ENCODE measurements at regions not wholly inside any gene's neighbourhood (a gene's known extent, or its start where the extent isn't known, plus 50 kb on each side); places are given as distances from the start of the nearest gene placed in this dataset.

DNA sequence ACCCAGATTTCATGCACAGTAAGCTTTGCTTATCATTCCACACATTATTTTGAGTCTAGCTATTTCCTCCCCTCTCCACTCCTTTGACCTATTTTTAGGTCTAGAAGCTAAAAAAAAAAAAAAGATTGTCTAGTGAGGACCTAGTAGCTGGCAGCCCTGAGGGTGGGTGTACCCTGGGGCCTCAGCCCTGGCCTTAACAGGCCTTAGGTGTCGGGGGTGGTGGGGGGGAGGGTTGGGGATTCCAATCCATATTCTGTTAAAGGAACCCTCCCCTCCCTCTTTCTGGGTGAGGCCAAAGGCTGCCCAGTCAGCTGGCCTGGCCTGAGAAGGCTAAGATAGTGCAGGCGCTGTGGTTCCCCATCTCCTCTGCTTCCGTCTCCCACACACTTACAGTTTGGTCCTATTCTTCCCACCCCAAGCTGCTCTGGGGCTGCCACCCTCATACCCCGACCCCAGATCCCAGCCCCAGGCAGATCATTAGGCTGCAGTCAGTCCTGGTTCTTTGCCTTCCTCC, 65.5 kb upstream of the HK2 start:
- TF ChIP-seq EZH2 (IDR thresholded peaks at IDR 0.05; ENCODE audit: borderline replicate concordance, low read depth, low read length, poor library complexity, severe bottlenecking), result no peak
- TF ChIP-seq, protein P1, sequence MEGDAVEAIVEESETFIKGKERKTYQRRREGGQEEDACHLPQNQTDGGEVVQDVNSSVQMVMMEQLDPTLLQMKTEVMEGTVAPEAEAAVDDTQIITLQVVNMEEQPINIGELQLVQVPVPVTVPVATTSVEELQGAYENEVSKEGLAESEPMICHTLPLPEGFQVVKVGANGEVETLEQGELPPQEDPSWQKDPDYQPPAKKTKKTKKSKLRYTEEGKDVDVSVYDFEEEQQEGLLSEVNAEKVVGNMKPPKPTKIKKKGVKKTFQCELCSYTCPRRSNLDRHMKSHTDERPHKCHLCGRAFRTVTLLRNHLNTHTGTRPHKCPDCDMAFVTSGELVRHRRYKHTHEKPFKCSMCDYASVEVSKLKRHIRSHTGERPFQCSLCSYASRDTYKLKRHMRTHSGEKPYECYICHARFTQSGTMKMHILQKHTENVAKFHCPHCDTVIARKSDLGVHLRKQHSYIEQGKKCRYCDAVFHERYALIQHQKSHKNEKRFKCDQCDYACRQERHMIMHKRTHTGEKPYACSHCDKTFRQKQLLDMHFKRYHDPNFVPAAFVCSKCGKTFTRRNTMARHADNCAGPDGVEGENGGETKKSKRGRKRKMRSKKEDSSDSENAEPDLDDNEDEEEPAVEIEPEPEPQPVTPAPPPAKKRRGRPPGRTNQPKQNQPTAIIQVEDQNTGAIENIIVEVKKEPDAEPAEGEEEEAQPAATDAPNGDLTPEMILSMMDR (conservative IDR thresholded peaks at IDR 0.05; ENCODE audit: low read depth, low read length), result no peak
- H3K36me3 ChIP-seq (ENCODE audit: insufficient read depth, low read length, poor library complexity, severe bottlenecking), result no peaks in the 10 kb centered on the region
- ChIA-PET CTCF (no interaction called here), POLR2A (ENCODE audit: low non-redundant PET) (no interaction called here)
- H3K4me3 ChIP-seq (ENCODE audit: low read depth, low read length, poor library complexity, severe bottlenecking), result no peak overlapping the region
- no TSS peak for BruUV-seq (replicated peaks)
- DNase-seq (ENCODE audit: low spot score), result no peak
- peaks cover 9% of the 10 kb centered on the region for H3K4me1 ChIP-seq (ENCODE audit: insufficient read depth, low read length, poor library complexity, severe bottlenecking)
- no peak overlapping the region for H3K27ac ChIP-seq (ENCODE audit: low read depth, low read length, poor library complexity, severe bottlenecking)
- intact Hi-C loops (cut with micrococcal nuclease; ENCODE audit: unreplicated experiment), result no loop called here
- no peaks in the 10 kb centered on the region for H3K9me3 ChIP-seq (ENCODE audit: low read depth, low read length, poor library complexity, severe bottlenecking)
- H3K27me3 ChIP-seq (replicated peaks; ENCODE audit: insufficient read depth, low read depth, low read length, poor library complexity), result no peaks in the 10 kb centered on the region

DNA sequence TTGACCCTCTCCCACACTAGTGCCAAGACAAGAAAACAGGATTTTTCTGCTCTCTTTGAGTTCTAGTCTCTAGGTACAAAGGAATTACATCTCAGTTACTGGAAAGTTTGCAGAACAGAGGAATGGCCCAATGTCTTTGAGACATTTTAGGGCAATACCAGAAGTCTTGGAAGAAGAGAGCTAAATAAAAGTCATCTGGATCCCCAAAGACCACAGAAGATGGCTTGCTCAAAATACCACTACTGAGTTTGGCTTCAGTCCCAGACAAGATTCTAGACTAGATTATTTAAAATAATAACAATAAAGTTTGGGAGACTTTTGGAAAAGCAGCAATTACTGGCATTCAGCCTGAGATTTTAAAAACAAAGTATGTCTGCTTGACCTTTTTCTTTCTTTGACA, 61.9 kb upstream of the HK2 start:
- intact Hi-C loops (cut with micrococcal nuclease; ENCODE audit: unreplicated experiment), result no loop called here
- CTCF ChIA-PET, result no interaction called here
- no peak for TF ChIP-seq EZH2 (IDR thresholded peaks at IDR 0.05; ENCODE audit: borderline replicate concordance, low read depth, low read length, poor library complexity, severe bottlenecking)
- TF ChIP-seq, protein P1 (conservative IDR thresholded peaks at IDR 0.05; ENCODE audit: low read depth, low read length), result no peak
- Histone ChIP-seq H3K27me3 (replicated peaks; ENCODE audit: insufficient read depth, low read depth, low read length, poor library complexity) (no peaks in the 10 kb centered on the region), H3K27ac (ENCODE audit: low read depth, low read length, poor library complexity, severe bottlenecking) (no peak overlapping the region), H3K36me3 (ENCODE audit: insufficient read depth, low read length, poor library complexity, severe bottlenecking) (no peaks in the 10 kb centered on the region), H3K9me3 (ENCODE audit: low read depth, low read length, poor library complexity, severe bottlenecking) (no peaks in the 10 kb centered on the region), H3K4me1 (ENCODE audit: insufficient read depth, low read length, poor library complexity, severe bottlenecking) (no peaks in the 10 kb centered on the region), H3K4me3 (ENCODE audit: low read depth, low read length, poor library complexity, severe bottlenecking) (no peak overlapping the region)
- POLR2A ChIA-PET (ENCODE audit: low non-redundant PET), result no interaction called here
- DNase-seq (ENCODE audit: low spot score), result no peak
- BruUV-seq (replicated peaks), result no TSS peak

DNA sequence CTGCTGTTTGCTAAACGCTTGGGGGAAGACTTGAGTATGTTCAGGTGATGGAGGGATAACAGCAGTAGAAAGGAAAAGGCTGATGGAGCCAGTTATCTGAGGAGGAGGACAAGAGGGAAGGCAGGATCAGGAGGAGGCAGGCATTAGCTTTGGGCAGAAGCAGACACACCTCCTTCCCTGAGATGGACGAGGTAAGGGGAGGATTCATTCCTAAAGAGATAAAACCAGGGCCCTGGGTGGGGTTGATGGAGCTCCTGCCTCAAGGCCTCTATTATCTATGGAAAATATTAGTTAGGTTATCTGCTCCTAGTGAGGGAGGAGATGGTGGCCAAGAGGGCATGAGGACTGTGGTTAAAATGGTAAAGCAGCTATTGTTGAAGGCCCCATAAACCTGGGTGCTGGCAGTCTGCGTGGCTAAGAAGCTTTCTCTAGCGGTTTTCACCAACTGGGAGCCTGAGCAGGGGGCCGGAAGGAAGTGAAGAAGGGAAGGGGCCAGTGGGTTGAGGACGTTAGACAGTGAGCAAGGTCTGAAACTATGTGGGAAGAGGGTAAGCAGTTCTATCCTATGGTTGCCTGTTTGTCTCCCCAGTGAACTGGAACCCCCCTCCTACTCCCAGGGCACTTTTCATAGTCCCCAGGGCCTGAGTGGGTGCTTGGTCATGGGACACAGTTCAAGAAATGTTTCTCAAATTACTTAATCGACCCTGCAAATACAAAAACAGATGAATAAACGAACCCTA, 56.6 kb upstream of the HK2 start:
- no TSS peak for BruUV-seq (replicated peaks)
- no peak for TF ChIP-seq EZH2 (IDR thresholded peaks at IDR 0.05; ENCODE audit: borderline replicate concordance, low read depth, low read length, poor library complexity, severe bottlenecking)
- TF ChIP-seq, protein P1 (conservative IDR thresholded peaks at IDR 0.05; ENCODE audit: low read depth, low read length), result no peak

More for the DNA sequence above, 56.6 kb upstream of the HK2 start:
- Histone ChIP-seq H3K4me3 (ENCODE audit: low read depth, low read length, poor library complexity, severe bottlenecking) (no peak overlapping the region), H3K9me3 (ENCODE audit: low read depth, low read length, poor library complexity, severe bottlenecking) (no peaks in the 10 kb centered on the region), H3K36me3 (ENCODE audit: insufficient read depth, low read length, poor library complexity, severe bottlenecking) (no peaks in the 10 kb centered on the region), H3K27me3 (replicated peaks; ENCODE audit: insufficient read depth, low read depth, low read length, poor library complexity) (no peaks in the 10 kb centered on the region), H3K27ac (ENCODE audit: low read depth, low read length, poor library complexity, severe bottlenecking) (no peak overlapping the region), H3K4me1 (ENCODE audit: insufficient read depth, low read length, poor library complexity, severe bottlenecking) (no peaks in the 10 kb centered on the region)
- ChIA-PET CTCF (interaction anchor here (0.6 kb wide), 1 partner anchor 62 kb away, joined by 4 read pairs; no protein-coding TSS in a partner anchor), POLR2A (ENCODE audit: low non-redundant PET) (no interaction called here)
- intact Hi-C loops (cut with micrococcal nuclease; ENCODE audit: unreplicated experiment), result no loop called here
- DNase-seq (ENCODE audit: low spot score), result no peak
